ENCODE measurements at regions not wholly inside any gene's neighbourhood (a gene's known extent, or its start where the extent isn't known, plus 50 kb on each side); places are given as distances from the start of the nearest gene placed in this dataset.
"Not testable (repeated sequence)": the region's sequence is repeated elsewhere in the genome, so short reads cannot be mapped to it uniquely, and the experiment has no call there.

DNA sequence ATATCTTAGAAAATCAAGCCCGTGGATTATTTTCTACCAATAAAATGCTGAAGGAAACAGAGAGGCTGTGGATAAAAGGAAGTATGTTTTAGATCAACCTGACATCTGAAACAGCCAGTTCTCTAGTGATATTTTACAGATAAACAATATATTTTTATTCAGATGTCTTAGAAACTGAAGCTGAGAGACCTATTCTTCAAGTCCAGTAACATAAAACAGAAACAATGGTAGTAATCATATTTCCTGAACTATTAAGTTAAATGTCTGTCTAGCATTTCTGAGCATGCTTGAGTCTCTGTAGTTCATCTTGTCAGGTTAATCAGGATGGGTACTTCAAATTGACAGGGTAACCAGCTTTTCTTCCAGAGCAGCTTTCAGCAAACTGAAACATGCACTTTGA, 449.6 kb upstream of the TOM1L1 start:
- no peak for DNase-seq
- Histone ChIP-seq H3K4me3 (no peak overlapping the region), H3K27me3 (replicated peaks in 1 of 7) (no peaks in the 10 kb centered on the region), H3K4me1 (no peaks in the 10 kb centered on the region), H3K27ac (no peak overlapping the region), H3K36me3 (no peaks in the 10 kb centered on the region), H3K9me3 (peaks cover 3 to 49% (median 25%) of the 10 kb centered on the region in 8 donors)
- intact Hi-C loops (cut with DNase I; ENCODE audit: low total_unique reads) = no loop called here
- 61 to 83% (median 73%) methylated on average over 1 of the region's 1 CpG for WGBS, 5 donors
- TF ChIP-seq POLR2A (IDR thresholded peaks at IDR 0.05) (no peak), POLR2AphosphoS5 (IDR thresholded peaks at IDR 0.05) (no peak)
- TF ChIP-seq, protein P1, sequence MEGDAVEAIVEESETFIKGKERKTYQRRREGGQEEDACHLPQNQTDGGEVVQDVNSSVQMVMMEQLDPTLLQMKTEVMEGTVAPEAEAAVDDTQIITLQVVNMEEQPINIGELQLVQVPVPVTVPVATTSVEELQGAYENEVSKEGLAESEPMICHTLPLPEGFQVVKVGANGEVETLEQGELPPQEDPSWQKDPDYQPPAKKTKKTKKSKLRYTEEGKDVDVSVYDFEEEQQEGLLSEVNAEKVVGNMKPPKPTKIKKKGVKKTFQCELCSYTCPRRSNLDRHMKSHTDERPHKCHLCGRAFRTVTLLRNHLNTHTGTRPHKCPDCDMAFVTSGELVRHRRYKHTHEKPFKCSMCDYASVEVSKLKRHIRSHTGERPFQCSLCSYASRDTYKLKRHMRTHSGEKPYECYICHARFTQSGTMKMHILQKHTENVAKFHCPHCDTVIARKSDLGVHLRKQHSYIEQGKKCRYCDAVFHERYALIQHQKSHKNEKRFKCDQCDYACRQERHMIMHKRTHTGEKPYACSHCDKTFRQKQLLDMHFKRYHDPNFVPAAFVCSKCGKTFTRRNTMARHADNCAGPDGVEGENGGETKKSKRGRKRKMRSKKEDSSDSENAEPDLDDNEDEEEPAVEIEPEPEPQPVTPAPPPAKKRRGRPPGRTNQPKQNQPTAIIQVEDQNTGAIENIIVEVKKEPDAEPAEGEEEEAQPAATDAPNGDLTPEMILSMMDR (IDR thresholded peaks at IDR 0.05 in 8 of 11, conservative IDR thresholded peaks at IDR 0.05 in 3 of 11) = no peak

DNA sequence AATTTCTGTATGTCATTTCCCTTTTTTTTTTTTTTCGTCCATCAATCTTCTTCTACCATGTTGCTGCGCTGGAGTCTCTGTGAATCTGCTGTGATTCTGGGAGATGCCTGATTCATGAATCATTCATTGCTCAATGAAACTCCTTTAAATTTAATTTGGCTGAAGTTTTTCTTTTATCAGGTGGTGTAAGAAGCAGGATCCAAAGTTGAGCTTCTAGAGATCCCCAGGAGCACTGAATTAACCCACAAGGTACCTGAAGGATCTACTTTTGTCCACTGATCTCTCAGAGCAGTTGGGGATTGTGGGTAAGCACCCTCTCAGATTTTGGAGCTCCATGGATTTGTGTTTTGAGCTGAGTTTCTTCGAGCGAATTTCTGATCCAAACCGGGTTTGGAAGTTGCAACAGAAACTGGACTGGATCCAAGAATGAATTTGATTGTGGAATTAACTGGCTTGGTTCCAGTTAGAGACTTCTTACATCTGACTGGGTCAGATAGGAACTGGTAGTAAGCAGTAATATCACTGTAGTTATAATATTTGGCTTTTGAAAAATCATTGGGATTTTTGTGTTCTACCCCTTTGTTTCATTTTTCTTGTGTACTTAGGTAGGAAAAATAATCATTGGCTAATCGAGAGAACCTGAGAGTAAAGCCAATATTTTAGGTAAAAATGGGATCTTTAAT, 447.8 kb upstream of the TOM1L1 start:
- 75 to 89% (median 79%) methylated on average over 6 of the region's 6 CpGs for WGBS, 5 donors
- no peaks in the 10 kb centered on the region for H3K27me3 ChIP-seq (replicated peaks in 1 of 7)
- TF ChIP-seq, protein P1 (IDR thresholded peaks at IDR 0.05 in 8 of 11, conservative IDR thresholded peaks at IDR 0.05 in 3 of 11) = no peak
- TF ChIP-seq POLR2AphosphoS5 (IDR thresholded peaks at IDR 0.05) (no peak), POLR2A (IDR thresholded peaks at IDR 0.05) (no peak)
- intact Hi-C loops (cut with DNase I; ENCODE audit: low total_unique reads) = no loop called here
- H3K36me3 ChIP-seq = no peaks in the 10 kb centered on the region
- no peaks in the 10 kb centered on the region for H3K4me1 ChIP-seq
- H3K4me3 ChIP-seq = no peak overlapping the region
- H3K9me3 ChIP-seq = peaks cover 3 to 66% (median 41%) of the 10 kb centered on the region in 8 donors
- DNase-seq = no peak
- no peak overlapping the region for H3K27ac ChIP-seq

DNA sequence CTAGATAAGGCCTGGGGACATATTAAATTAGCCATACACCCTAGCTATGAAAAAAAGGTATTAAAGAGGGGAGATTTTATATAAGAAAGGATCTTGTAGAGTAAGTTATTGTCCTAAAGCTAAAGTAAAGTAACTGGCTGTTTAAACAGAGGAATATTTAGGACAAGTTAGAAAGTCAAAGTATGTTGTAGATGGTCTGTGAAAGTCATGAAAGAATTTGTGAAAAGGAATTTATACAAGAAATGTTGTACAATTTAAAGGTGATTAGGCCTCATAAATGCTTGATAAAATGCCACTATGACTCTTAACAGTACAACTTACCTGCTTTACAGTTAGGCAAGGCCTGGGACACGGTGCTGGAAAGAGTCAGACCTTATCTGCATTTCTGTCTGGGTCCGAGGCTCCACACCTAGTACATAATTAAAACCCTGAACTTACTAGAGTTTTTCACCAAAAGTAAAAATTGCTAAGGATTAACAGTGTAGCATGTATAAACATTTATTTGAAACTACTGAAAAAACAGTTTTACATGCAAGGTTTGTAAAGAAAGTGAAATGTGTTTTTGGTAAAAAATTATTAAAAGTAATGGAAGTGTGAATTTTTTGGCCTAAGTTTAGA, 445.3 kb upstream of the TOM1L1 start:
- Histone ChIP-seq H3K27me3 (replicated peaks in 1 of 7) (no peaks in the 10 kb centered on the region), H3K4me3 (no peak overlapping the region), H3K9me3 (peaks cover 3 to 60% (median 41%) of the 10 kb centered on the region in 8 donors), H3K4me1 (no peaks in the 10 kb centered on the region), H3K27ac (no peak overlapping the region), H3K36me3 (no peaks in the 10 kb centered on the region)
- WGBS, 5 donors = 57 to 73% (median 58%) methylated on average over 2 of the region's 2 CpGs
- no peak for DNase-seq
- no peak for TF ChIP-seq POLR2A (IDR thresholded peaks at IDR 0.05)
- no peak for TF ChIP-seq POLR2AphosphoS5 (IDR thresholded peaks at IDR 0.05)
- TF ChIP-seq, protein P1 (IDR thresholded peaks at IDR 0.05 in 8 of 11, conservative IDR thresholded peaks at IDR 0.05 in 3 of 11) = no peak
- intact Hi-C loops (cut with DNase I; ENCODE audit: low total_unique reads) = no loop called here

DNA sequence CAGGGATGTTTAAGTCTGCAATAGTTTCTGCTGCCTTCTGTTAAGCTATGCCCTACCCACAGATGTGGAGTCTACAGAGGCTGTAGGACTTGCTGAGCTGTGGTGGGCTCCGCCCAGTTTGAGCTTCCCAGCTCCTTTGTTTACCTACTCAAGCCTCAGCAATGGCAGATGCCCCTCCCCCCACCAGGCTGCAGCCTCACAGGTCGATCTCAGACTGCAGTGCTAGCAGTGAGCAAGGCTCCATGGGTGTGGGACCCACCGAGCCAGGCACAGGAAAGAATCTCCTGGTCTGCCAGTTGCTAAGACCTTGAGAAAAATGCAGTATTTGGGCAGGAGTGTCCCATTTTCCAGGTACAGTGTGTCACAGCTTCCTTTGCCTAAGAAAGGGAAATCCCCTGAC, 435.2 kb upstream of the TOM1L1 start:
- H3K4me1 ChIP-seq; intact Hi-C loops (cut with DNase I; ENCODE audit: low total_unique reads); H3K27me3 ChIP-seq (replicated peaks in 1 of 7); H3K4me3 ChIP-seq; DNase-seq; H3K36me3 ChIP-seq; H3K27ac ChIP-seq: not testable (repeated sequence)
- H3K9me3 ChIP-seq = peaks cover 0 to 12% (median 0%) of the 10 kb centered on the region in 8 donors
- WGBS, 5 donors = 45 to 78% (median 65%) methylated on average over 1 to 3 of the region's 3 CpGs
